ENCODE measurements at regions not wholly inside any gene's neighbourhood (a gene's known extent, or its start where the extent isn't known, plus 50 kb on each side); places are given as distances from the start of the nearest gene placed in this dataset.
"Not testable (repeated sequence)": the region's sequence is repeated elsewhere in the genome, so short reads cannot be mapped to it uniquely, and the experiment has no call there.

- no peak for DNase-seq
Measured at GRCh38 chr15:62325597-62325996, 160.5 kb upstream of the C2CD4B start.

DNA sequence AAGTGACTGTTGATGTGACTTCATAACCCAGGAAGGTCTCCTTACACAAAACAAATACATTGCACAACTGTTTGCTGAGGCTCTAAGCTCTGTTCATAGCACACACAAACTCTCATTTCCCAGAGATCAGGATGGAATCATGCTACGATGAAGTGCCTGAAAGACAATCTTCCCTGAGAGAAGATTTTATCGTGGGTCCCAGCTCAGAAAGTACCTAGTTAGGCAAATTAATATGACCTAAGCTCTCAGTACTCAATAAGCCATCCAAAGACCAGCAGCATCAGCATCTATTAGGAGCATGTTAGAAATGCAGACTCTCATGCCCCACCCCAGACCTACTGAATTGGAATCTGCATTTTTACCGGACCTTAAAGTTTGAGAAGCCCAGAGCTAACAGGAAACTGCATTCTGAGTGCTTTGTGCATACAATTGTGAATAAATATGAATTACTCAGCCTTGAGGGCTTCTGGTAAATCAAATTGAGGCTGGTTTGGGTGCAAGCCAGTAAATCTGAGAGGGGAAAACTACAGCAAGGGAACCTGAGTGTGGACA lies 161.5 kb upstream of the C2CD4B start:
- no peak for DNase-seq

DNA sequence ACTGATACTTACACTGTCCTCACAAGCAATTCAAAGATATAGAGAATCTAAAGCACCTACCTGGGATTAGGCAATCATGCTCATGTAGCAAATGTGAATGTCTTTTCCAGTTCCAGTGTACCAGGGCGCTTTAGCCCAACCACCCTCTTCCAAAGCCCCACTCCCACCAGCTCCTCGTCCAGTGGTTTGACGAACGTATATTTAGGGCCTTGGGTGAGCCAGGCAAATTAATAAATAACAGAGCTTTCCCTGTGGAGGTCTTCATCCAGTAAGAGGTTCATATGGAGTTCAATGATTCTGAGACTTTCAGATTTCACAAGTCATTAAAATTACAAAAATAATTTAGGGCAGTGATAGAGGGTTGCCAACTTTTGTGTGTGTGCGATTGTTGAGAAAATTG lies 162.3 kb upstream of the C2CD4B start:
- no peak for DNase-seq

- not testable (repeated sequence) for DNase-seq
Measured at GRCh38 chr15:62332472-62332871, 167.4 kb upstream of the C2CD4B start.

- no peak for DNase-seq
Measured at GRCh38 chr15:62334536-62334935, 169.5 kb upstream of the C2CD4B start.

- DNase-seq: no peak
Measured at GRCh38 chr15:62337934-62338333, 172.8 kb upstream of the C2CD4B start.

GRCh38 chr15:62338497-62338896 lies 173.4 kb upstream of the C2CD4B start:
- no peak for DNase-seq

DNA sequence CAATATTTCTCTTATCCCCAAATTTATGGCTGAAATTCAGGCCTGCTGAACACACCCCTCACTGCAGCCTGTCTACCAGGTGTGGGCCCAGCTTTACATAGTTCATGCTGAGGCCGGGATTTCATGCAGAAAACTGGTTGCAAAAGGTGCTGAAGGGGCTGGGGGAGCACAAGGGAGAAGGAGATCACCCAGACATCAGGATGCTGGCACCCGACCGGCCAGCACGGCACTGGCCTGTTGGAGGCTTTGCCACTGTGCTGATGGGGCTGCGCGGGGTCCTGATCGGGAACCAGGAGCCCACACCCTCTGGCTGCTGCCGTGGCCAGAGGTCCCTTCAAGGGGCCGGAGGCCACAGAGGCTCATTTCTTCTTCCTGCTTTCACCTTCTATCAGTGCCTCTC lies 177.9 kb upstream of the C2CD4B start:
- no peak for DNase-seq

DNA sequence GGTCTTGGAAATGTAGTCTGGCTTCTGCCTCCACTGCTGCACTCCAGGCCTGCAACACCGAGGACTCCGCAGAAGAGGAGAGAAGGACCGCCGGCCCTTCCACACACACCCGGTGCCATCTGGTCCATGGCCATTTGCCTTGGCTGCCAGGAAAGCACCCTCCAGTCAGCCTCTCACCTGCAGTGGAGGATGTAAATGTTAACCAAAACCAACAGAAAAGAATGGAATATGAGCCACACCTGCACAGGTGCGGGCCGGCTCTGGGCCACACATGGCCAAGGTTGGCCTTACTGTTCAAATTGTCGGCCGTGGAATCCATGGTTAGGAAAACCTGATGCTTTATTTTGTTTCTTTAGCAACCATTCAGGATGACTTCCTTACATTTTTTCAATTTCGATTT lies 178.3 kb upstream of the C2CD4B start:
- DNase-seq: no peak

DNA sequence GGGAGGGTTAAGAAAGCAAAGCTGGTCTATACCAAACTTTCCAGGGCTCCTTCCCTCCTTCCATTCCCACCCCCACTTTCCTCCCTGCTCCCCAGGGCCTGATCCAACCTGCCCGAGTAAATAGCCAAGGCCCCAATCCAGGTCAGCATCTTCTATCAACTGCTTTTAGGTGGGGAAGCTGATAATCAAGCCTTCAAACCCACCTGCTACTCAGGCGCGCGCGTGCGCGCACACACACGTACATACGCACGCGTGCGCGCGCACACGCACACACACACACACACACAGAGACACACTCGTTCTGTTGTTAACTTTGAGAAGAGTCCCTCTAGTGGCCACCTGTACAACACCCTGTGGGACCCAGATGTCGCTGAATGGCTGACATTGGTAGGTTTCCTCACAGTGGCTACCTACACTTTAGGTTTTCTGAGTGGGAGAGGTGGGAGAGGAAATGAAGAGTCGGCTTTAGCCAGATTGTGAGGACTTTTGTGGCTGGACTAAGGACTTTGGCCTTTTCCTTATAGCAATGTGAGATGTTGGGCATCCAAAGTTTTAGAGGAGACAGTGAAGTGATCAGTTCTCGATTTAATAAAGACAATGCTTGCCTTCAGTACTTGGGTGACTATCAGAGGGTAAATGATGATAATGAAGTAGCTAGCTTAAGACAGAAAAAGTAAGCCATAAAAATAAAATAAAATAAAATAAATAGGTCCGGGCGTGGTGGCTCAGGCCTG lies 179.9 kb upstream of the C2CD4B start:
- peak; percentile 41 for DNase-seq

DNA sequence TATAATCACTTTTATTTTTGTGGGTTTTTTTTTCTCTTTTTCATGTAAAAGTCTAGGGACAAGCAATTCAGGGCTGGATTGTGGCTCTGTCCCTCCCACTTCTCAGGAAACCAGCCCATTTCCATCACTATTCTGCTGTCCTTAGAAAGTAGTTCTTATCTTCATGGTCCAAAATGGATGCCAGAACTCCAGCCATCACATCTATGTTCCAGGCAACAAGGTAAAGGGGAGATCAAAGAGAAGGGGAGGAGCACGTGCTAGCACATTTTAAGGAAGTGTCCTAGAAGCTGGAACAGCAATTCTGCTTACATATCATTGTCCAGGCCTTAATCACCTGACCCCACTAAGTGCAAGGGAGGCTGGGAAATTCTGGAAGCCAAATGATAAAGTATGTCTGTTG lies 181.1 kb upstream of the C2CD4B start:
- no peak for DNase-seq

- DNase-seq: no peak
Measured at GRCh38 chr15:62348118-62348517, 183.0 kb upstream of the C2CD4B start.

DNA sequence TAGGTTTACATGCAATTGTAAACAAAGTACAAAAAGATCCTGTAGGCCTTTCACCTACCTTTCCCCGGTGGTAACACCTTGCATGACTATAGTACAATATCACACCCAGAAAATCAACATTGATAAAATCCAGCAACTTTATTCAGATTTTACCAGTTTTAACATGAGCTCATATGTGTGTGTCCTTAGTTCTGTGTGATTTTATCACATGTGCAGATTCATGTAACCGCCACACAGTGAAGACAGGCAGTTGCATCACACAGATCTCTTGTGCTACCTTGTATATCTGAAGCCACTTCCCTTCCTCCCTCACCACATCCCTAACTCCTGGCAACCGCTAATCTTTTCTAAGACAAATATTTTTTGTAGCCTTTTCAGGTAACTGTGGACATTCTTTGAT lies 183.5 kb upstream of the C2CD4B start:
- DNase-seq: no peak

DNA sequence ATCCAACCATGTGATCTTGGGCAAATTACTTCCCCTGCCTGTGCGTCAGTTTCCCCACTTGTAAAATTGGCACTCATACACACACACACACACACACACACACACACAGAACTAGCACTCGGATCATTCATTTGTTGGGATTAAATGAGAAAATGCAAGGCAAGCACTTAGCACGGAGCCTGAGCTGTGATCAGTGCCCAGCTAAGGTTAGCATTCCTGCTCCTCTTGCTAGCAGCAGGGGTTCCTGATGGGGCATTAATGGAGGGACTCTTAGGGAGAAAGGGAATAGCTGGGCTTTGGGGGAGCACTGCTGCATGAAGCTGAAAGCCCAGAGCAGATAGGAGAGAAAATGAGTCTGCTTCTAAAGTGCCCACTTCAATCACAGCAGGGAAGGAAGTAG lies 187.7 kb upstream of the C2CD4B start:
- no peak for DNase-seq

GRCh38 chr15:62357431-62357830 lies 192.3 kb upstream of the C2CD4B start:
- no peak for DNase-seq

- DNase-seq: no peak
Measured at GRCh38 chr15:62359416-62359815, 194.3 kb upstream of the C2CD4B start.

GRCh38 chr15:62360332-62361097 lies 195.4 kb upstream of the C2CD4B start:
- DNase-seq: no peak

- DNase-seq: no peak
Measured at GRCh38 chr15:62362144-62362543, 197.1 kb upstream of the C2CD4B start.

DNA sequence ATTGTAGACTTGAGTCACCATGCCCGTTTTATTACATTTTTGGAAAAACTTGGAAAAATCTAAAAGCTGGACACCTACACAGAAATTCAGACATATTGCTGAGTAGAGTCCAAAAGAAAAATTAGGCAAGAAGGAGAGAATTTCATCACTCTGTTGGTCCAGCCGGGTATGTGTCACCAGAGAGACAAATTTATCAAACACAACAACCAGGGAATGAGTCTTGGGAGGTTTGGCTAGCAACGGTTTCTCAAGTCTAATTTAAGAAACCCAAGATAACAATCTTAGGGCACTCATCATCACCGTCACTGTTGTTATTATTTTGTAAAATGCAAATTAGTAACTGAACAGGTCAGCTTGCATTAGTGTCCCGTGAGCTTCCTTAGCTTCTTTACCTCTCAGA lies 197.5 kb upstream of the C2CD4B start:
- no peak for DNase-seq

DNA sequence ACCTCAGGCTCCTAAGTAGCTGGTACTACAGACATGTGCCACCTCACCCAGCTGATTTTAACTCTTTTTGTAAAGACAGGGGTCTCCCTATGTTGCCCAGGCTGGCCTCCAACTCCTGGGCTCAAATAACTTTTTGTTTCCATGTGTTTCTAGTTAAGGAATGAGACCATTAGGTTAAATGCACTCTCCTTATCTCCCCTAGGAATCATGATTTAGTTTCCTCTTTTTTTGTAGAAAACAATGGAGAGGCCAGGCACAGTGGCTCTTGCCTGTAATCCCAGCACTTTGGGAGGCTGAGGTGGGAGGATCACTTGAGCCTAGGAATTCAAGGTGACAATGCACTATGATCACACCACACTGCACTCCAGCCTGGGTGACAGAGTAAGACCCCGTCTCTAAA lies 198.8 kb upstream of the C2CD4B start:
- DNase-seq: no peak

- no peak for DNase-seq
Measured at GRCh38 chr15:62365795-62366442, 200.8 kb upstream of the C2CD4B start.

GRCh38 chr15:62369454-62369853 lies 204.4 kb upstream of the C2CD4B start:
- DNase-seq: no peak

DNA sequence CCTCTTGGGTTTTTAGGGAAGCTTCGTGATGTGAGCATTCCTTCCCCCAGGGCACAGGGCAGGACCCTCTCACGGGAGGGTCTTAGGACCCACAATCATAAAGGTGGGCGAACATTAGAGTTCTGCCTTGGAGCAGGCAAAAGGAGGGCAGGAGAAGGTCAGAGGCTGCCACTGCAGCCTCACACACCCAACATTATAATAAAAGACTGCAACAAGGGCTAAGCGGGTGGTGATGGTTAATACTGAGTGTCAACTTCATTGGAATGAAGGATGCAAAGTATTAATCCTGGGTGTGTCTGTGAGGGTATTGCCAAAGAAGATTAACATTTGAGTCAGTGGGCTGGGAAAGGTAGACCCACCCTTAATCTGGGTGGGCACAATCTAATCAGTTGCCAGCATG lies 206.6 kb upstream of the C2CD4B start:
- DNase-seq: not testable (repeated sequence)

All from CD4-positive, alpha-beta T cell treated with Interleukin-6 for 4 hours (primary cell).